ENCODE measurements at regions not wholly inside any gene's neighbourhood (a gene's known extent, or its start where the extent isn't known, plus 50 kb on each side); places are given as distances from the start of the nearest gene placed in this dataset.

DNA sequence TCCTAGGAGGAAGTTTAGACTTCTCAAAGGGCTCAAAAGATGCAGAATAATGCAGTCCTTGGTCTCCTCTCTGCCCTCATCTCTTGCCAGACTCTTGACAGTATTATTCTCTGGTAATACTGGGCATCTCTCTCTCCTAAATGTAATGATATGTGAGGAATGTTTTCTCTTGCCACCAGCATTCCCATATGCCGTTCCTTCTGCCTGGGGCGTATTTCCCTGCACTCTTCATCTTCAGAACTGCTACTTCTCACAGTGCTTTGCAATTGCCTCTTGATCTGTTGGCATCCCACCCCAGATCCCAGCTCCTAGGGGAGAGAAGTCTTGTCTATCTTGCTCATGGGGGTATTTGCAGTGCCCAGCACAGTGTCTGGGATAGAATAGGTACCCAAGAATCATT, 107.4 kb downstream of the RASSF10 start:
- FAIRE-seq (no peak), ATAC-seq (no peak), DNase-seq (ENCODE audit: low spot score) (no peak)
- H3K4me2 ChIP-seq (ENCODE audit: low read depth, low read length), result no peak overlapping the region
- TF ChIP-seq, protein P1, sequence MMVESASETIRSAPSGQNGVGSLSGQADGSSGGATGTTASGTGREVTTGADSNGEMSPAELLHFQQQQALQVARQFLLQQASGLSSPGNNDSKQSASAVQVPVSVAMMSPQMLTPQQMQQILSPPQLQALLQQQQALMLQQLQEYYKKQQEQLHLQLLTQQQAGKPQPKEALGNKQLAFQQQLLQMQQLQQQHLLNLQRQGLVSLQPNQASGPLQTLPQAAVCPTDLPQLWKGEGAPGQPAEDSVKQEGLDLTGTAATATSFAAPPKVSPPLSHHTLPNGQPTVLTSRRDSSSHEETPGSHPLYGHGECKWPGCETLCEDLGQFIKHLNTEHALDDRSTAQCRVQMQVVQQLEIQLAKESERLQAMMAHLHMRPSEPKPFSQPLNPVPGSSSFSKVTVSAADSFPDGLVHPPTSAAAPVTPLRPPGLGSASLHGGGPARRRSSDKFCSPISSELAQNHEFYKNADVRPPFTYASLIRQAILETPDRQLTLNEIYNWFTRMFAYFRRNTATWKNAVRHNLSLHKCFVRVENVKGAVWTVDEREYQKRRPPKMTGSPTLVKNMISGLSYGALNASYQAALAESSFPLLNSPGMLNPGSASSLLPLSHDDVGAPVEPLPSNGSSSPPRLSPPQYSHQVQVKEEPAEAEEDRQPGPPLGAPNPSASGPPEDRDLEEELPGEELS (CRISPR knock-in tag; IDR thresholded peaks at IDR 0.05), result no peak
- TF ChIP-seq, protein P2, sequence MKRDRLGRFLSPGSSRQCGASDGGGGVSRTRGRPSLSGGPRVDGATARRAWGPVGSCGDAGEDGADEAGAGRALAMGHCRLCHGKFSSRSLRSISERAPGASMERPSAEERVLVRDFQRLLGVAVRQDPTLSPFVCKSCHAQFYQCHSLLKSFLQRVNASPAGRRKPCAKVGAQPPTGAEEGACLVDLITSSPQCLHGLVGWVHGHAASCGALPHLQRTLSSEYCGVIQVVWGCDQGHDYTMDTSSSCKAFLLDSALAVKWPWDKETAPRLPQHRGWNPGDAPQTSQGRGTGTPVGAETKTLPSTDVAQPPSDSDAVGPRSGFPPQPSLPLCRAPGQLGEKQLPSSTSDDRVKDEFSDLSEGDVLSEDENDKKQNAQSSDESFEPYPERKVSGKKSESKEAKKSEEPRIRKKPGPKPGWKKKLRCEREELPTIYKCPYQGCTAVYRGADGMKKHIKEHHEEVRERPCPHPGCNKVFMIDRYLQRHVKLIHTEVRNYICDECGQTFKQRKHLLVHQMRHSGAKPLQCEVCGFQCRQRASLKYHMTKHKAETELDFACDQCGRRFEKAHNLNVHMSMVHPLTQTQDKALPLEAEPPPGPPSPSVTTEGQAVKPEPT (CRISPR knock-in tag; IDR thresholded peaks at IDR 0.05; ENCODE audit: low read depth), result no peak
- no peak for TF ChIP-seq NR1H2 (CRISPR knock-in tag; IDR thresholded peaks at IDR 0.05; ENCODE audit: borderline replicate concordance, low read depth)
- no peak for TF ChIP-seq ZNF24 (IDR thresholded peaks at IDR 0.05)
- TF ChIP-seq, protein P3, sequence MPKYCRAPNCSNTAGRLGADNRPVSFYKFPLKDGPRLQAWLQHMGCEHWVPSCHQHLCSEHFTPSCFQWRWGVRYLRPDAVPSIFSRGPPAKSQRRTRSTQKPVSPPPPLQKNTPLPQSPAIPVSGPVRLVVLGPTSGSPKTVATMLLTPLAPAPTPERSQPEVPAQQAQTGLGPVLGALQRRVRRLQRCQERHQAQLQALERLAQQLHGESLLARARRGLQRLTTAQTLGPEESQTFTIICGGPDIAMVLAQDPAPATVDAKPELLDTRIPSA (CRISPR knock-in tag; IDR thresholded peaks at IDR 0.05; ENCODE audit: borderline replicate concordance), result no peak
- TF ChIP-seq CREM (IDR thresholded peaks at IDR 0.05), result no peak
- TF ChIP-seq CREM (CRISPR knock-in tag; IDR thresholded peaks at IDR 0.05), result no peak
- no peak for TF ChIP-seq SNAI1 (CRISPR knock-in tag; IDR thresholded peaks at IDR 0.05; ENCODE audit: borderline replicate concordance)
- TF ChIP-seq, protein P4, sequence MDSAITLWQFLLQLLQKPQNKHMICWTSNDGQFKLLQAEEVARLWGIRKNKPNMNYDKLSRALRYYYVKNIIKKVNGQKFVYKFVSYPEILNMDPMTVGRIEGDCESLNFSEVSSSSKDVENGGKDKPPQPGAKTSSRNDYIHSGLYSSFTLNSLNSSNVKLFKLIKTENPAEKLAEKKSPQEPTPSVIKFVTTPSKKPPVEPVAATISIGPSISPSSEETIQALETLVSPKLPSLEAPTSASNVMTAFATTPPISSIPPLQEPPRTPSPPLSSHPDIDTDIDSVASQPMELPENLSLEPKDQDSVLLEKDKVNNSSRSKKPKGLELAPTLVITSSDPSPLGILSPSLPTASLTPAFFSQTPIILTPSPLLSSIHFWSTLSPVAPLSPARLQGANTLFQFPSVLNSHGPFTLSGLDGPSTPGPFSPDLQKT (CRISPR knock-in tag; IDR thresholded peaks at IDR 0.05; ENCODE audit: borderline replicate concordance), result no peak
- no peak for TF ChIP-seq SRSF9 (IDR thresholded peaks at IDR 0.05; ENCODE audit: borderline replicate concordance, insufficient read depth, low read depth, low read length, poor library complexity, severe bottlenecking)
- no peak for TF ChIP-seq ZNF781 (CRISPR knock-in tag; IDR thresholded peaks at IDR 0.05; ENCODE audit: borderline replicate concordance, not compliant biosample characterization)
- TF ChIP-seq NCOA5 (CRISPR knock-in tag; IDR thresholded peaks at IDR 0.05), result no peak
- TF ChIP-seq TRIM24 (CRISPR knock-in tag; IDR thresholded peaks at IDR 0.05), result no peak
- no peak for TF ChIP-seq MAF1 (CRISPR knock-in tag; IDR thresholded peaks at IDR 0.05; ENCODE audit: borderline replicate concordance)
- TF ChIP-seq HES4 (CRISPR knock-in tag; IDR thresholded peaks at IDR 0.05; ENCODE audit: borderline replicate concordance), result no peak
- TF ChIP-seq ZNF572 (CRISPR knock-in tag; IDR thresholded peaks at IDR 0.05), result no peak
- TF ChIP-seq ZNF556 (CRISPR knock-in tag; IDR thresholded peaks at IDR 0.05; ENCODE audit: borderline replicate concordance), result no peak
- ChIA-PET CTCF (ENCODE audit: low intra/inter-chr PET ratio, low total read pairs) (no interaction called here), POLR2A (no interaction called here)
- no peaks in the 10 kb centered on the region for H4K20me1 ChIP-seq (ENCODE audit: insufficient read depth, low read length)
- peaks cover 55% of the 10 kb centered on the region for H3K4me1 ChIP-seq (ENCODE audit: insufficient read depth, low read length)
- in situ Hi-C loops (cut with HindIII; ENCODE audit: extremely low pct_ligation_motif_present, low pct_unique_long_range_greater_than_20kb) (no loop called here), intact Hi-C loops (cut with micrococcal nuclease; ENCODE audit: unreplicated experiment) (no loop called here)
- no peaks in the 10 kb centered on the region for H3K27me3 ChIP-seq (ENCODE audit: control insufficient read depth in 1 of 2, insufficient read depth in 2 of 2, low read length in 2 of 2)
- no peak overlapping the region for H3K27ac ChIP-seq (ENCODE audit: extremely low read length, insufficient read depth, low read length)
- H3K36me3 ChIP-seq (replicated peaks in 1 of 2; ENCODE audit: control insufficient read depth in 1 of 2, insufficient read depth in 2 of 2, low read length in 2 of 2), result no peaks in the 10 kb centered on the region
- WGBS (ENCODE audit: low lambda C conversion rate), result 95% methylated on average over 2 of the region's 2 CpGs
- no peak overlapping the region for H2AFZ ChIP-seq (ENCODE audit: low read length)
- no peaks in the 10 kb centered on the region for H3K9me3 ChIP-seq (ENCODE audit: low read length)
- no peaks in the 10 kb centered on the region for H3K79me2 ChIP-seq (ENCODE audit: insufficient read depth, low read length)
- no TSS peak for BruUV-seq (replicated peaks)
- no peak overlapping the region for H3K4me3 ChIP-seq (replicated peaks in 1 of 3; ENCODE audit: insufficient read depth in 1 of 3, low read depth in 2 of 3, low read length in 3 of 3)
- H3K9ac ChIP-seq (ENCODE audit: insufficient read depth, low read depth, low read length), result no peak overlapping the region

Measured in HepG2 (cell line).